Upper lobe of left lung (tissue), 4 donors: ENCODE measurements at regions not wholly inside any gene's neighbourhood (a gene's known extent, or its start where the extent isn't known, plus 50 kb on each side); places are given as distances from the start of the nearest gene placed in this dataset.
"Not testable (repeated sequence)": the region's sequence is repeated elsewhere in the genome, so short reads cannot be mapped to it uniquely, and the experiment has no call there.

ENCODE experiments used
- CTCF ChIP-seq, 6 experiments: fragments of 450-650 bp in 4 of 6; fragments of 200-600 bp in 2 of 6; sonication (generic) in 2 of 6; IDR thresholded peaks; one replicate each; pipeline ENCODE4 v1.5.1; 2016 to 2019; ENCODE audit warnings: antibody characterized with exemption in 6 of 6
- EP300 ChIP-seq, 4 donors: sonication (generic); formaldehyde crosslinking; IDR thresholded peaks; one replicate each; pipeline ENCODE4 v1.5.1; 2017; ENCODE audit warnings: antibody characterized with exemption in 4 of 4, control low read depth in 2 of 4
- POLR2A ChIP-seq, 4 donors: fragments of 450-650 bp; IDR thresholded peaks; one replicate each; pipeline ENCODE4 v1.5.1; 2016 to 2017; ENCODE audit warnings: antibody characterized with exemption in 4 of 4, mild to moderate bottlenecking in 2 of 4
- POLR2AphosphoS5 ChIP-seq, 2 donors: sonication (generic); formaldehyde crosslinking; IDR thresholded peaks; one replicate each; pipeline ENCODE4 v1.5.1; 2017; ENCODE audit warnings: antibody characterized with exemption in 2 of 2

GRCh38 chr2:37576194-37576593 lies 95.2 kb downstream of the CDC42EP3 start:
- TF ChIP-seq CTCF, POLR2A, POLR2AphosphoS5, EP300 (IDR thresholded peaks at IDR 0.05): not testable (repeated sequence)
